Endothelial cell of umbilical vein (primary cell): ENCODE measurements at regions not wholly inside any gene's neighbourhood (a gene's known extent, or its start where the extent isn't known, plus 50 kb on each side); places are given as distances from the start of the nearest gene placed in this dataset.

Experiments used
- CTCF ChIP-seq, 2 donors: IDR thresholded peaks; 1 replicate in 1 of 2; 2 replicates in 1 of 2; pipeline ENCODE4 v1.5.1; 2011; ENCODE audit warnings: low read length in 2 of 2, mild to moderate bottlenecking in 2 of 2, moderate library complexity in 2 of 2, control low read depth in 1 of 2, inconsistent platforms in 1 of 2, low read depth in 1 of 2; ENCODE audit not compliant: insufficient read depth in 1 of 2; ENCODE audit errors: extremely low read depth in 1 of 2
- FOS ChIP-seq: IDR thresholded peaks from 2 replicates; pipeline ENCODE4 v1.6.1; 2011; ENCODE audit warnings: mild to moderate bottlenecking, low read length, moderate library complexity, borderline replicate concordance; ENCODE audit not compliant: insufficient read depth
- POLR2A ChIP-seq: IDR thresholded peaks from 2 replicates; pipeline ENCODE4 v1.6.1; 2012; ENCODE audit warnings: low read depth, mild to moderate bottlenecking, control low read depth, low read length

GRCh38 chr7:41319581-41319980 is 383.3 kb downstream of the INHBA start:
- TF ChIP-seq CTCF (IDR thresholded peaks at IDR 0.05; ENCODE audit: extremely low read depth in 1 of 2, insufficient read depth in 1 of 2, low read depth in 1 of 2, low read length in 2 of 2), result no peak
- no peak for TF ChIP-seq FOS
- no peak for TF ChIP-seq POLR2A
